ENCODE measurements at regions not wholly inside any gene's neighbourhood (a gene's known extent, or its start where the extent isn't known, plus 50 kb on each side); places are given as distances from the start of the nearest gene placed in this dataset.
"Not testable (repeated sequence)": the region's sequence is repeated elsewhere in the genome, so short reads cannot be mapped to it uniquely, and the experiment has no call there.

DNA sequence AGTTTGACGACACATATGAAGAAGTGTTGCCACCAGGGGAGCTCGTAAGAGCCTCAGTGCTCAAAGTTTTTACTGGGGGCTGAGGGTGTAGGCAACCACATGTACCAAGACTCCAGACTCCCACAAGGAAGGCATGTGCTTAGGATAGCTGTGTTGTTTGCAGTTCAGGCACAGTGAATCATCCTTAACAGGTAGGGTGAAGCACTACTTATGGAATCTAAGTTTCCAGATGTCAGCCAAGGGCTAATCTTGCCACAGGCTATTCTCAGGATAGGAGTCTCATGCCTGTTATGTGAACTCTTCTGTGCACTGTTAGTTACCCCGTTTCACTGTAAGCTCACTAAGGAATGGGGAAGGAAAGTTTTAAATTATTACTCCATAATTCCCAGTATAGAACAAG is 202.6 kb downstream of the TMA16 start:
- no peak for DNase-seq

DNA sequence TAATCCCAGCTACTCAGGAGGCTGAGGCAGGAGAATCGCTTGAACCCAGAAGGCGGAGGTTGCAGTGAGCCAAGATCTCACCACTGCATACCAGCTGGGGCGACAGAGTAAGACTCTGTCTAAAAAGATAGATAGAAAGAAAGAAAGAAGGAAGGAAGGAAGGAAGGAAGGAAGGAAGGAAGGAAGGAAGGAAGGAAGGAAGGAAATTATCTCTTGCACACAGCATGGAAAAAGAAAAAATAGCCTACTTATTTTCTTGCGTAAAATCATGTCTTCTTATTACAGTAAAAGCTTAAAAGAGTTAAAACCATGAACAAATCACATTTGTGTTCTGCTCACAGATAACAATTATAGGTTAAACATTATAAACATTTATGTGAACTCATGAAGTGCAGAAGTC is 205.9 kb downstream of the TMA16 start:
- not testable (repeated sequence) for DNase-seq

- DNase-seq: no peak
Observed at GRCh38 chr4:163701916-163702315, 207.4 kb downstream of the TMA16 start.

- no peak for DNase-seq
Observed at GRCh38 chr4:163702736-163703135, 208.2 kb downstream of the TMA16 start.

- DNase-seq: no peak
Observed at GRCh38 chr4:163703251-163703650, 208.8 kb downstream of the TMA16 start.

DNA sequence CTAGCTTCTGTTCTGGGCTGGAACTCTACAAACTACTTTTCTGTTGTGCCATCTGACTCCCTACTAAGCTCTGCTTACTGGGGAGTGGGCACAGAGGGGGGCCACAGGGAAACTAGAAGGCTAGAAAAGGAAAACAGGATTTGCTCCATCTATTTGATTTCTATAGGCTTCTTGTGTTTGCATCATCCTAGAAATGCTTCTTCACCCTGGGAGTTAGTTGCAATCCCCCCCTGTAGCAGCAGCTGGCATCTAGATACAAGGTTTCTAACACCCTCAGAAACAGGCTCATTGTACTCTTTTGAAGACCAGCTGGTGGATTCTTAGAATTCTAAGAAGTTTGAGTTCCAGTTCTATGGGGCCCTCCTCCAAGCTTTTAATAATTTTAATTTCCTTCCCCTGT is 213.4 kb downstream of the TMA16 start:
- no peak for DNase-seq

GRCh38 chr4:163709601-163710000 is 215.1 kb downstream of the TMA16 start:
- DNase-seq: no peak

DNA sequence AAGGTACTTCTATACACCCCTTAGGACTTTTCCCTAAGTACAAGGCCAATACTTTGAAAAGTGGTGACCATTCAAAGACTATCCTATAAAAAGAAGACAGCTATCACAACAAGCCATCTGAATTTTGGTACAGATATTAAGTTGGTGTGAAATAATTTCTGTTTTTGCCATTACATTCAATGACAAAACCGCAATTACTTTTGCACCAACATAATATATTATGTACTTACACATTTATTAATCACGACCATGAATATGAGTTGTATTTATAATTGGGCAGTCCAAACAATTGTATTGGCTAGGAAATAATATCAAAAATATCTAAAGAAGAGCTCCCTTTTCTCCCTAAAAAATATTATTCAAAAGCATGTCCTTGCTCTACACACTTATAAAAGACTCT is 215.7 kb downstream of the TMA16 start:
- DNase-seq: no peak

- DNase-seq: not testable (repeated sequence)
Observed at GRCh38 chr4:163724495-163724894, 230.0 kb downstream of the TMA16 start.

- no peak for DNase-seq
Observed at GRCh38 chr4:163726641-163727040, 232.2 kb downstream of the TMA16 start.

GRCh38 chr4:163731071-163731470 is 236.6 kb downstream of the TMA16 start:
- DNase-seq: no peak

- no peak for DNase-seq
Observed at GRCh38 chr4:163732473-163732872, 238.0 kb downstream of the TMA16 start.

DNA sequence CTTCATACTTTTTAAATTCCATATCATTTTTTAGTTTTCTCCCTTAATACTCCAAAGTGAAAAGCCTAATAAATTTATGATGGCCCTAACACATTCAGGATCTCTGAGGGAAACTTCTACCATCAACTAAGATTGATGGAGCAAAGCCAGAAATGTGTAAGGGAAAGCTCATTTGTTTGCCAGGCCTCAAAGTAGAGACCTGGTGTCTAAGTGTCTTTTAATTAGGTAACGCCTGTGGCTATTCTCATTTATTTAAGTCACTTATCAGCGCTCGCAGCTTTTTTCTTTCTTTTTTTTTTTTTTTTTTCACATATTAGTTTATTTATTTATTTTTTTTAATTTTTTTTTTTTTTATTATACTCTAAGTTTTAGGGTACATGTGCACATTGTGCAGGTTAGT is 242.4 kb downstream of the TMA16 start:
- no peak for DNase-seq

DNA sequence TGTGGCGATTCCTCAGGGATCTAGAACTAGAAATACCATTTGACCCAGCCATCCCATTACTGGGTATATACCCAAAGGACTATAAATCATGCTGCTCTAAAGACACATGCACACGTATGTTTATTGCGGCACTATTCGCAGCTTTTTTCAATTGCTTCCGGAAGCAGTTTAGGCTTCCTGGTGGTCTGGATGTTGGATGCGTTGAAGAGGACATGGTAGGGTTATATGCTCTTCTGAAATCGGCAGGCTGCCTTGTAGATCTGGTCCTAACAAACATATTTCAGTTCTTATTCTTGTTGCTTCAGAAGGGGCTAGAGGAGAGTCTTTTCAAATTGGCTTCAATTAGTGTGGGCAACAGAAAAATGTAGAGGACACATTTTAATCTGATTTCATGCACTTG is 243.4 kb downstream of the TMA16 start:
- not testable (repeated sequence) for DNase-seq

DNA sequence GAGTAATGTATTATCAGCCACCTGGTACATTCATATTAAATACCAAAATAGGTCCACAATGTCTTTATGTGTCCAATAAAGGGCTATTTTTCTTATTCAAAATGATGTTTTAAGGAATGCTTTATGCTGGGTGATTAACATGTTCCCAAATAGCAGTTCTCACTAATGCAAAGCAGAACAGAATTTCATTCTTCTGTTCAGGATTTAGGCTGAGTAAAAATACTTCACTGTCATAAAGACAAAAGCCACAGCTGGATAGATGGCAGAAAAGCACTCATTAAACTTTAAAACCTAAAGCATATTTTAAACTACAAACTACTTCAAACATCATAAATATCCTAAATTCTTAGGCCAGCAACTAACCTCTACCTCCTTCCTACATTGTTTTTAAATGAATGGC is 244.0 kb downstream of the TMA16 start:
- DNase-seq: no peak

- no peak for DNase-seq
Observed at GRCh38 chr4:163744861-163745260, 250.4 kb downstream of the TMA16 start.

- no peak for DNase-seq
Observed at GRCh38 chr4:163747293-163747692, 252.8 kb downstream of the TMA16 start.

DNA sequence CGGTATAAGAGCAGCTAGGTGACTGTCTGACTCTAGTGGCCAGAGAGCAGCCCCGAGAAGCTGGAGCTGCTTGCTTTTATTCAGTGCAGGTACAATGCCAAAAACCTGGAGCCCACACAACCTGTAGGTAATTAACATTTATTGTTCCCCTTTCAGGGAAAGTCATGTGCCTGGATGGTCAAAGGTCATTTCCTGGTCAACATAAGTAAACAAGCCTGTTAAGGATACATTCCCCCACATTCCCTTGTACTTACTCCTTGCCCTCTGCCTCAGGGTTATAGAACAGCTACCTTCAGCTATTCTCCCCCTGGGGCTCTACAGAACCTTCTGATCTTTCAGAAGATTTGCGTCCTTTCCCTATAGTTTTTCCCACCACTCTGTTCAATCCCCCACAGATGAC is 253.4 kb downstream of the TMA16 start:
- no peak for DNase-seq

DNA sequence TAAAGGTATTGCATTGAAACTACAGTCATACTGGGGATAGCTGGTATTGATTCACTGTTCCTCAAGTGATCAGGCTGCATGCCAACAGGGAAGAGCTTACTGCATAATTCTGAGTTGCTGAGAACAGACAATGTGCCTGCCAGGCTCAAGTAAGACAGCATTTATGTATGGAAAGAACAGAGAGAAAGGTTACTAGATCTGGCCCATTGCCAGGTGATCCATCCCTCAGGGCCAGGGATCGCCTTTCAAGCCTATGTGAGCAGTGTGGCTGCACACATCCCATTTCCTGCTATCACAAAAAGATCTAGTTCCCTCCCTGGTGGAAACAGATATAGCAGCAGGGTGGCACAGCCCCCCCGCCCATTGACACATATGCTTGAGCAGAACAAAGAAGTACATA is 254.0 kb downstream of the TMA16 start:
- no peak for DNase-seq

DNA sequence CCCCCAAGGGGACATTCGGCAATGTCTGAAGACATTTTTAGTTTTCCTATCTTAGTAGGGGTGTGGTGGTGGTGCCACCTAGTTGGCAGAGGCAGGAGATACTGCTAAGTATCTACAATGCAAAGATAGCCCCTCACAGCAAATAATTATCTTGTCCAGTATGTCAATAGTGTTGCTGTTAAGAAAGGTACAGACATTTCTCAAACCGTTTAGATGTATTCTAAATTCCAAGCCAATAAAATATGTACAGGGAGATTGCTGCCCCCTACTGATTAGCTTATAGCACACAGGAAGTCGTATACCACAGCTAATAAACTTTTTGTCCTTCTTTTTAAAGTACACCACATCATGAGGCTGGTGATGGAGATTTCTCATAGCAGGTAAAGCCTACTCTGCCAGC is 260.5 kb downstream of the TMA16 start:
- no peak for DNase-seq

DNA sequence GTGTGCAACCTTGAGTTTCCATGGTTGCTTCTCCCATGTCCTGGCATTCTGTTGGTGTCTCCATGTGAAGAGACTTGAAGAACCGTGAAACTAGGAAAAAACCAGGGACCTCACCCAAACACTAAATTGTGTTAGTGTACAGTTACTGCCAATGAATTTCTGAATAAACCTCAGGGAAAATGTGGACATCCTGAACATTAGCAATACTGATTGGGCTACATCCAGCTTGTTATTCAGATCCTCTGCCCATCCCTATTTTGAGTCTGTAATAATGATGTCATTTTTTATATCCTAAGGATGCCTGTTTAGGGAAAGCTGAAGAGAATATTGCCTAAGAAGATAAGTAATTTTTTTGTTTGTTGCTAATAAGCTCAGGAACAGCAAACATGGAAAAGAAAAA is 262.7 kb downstream of the TMA16 start:
- no peak for DNase-seq

DNA sequence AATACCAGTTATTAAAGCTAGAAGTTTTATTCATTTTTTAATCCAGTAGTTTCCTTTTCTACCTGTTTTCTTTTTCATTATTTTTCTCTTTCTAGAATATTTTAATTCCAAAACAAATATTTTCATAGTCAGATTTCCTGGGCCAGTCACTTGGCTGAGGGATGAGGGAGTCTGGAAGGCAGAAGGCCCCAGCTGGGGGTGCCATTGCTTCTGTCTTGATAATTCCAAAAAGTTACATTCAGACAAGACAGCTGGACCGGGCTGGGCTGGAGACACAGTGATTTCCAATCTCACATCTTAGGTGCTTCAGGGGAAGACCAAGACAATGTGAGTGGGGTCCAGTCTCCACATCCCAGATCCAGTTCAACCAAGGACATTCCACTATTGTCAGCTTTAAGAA is 263.5 kb downstream of the TMA16 start:
- DNase-seq: no peak

- DNase-seq: no peak
Observed at GRCh38 chr4:163762741-163763140, 268.3 kb downstream of the TMA16 start.

DNA sequence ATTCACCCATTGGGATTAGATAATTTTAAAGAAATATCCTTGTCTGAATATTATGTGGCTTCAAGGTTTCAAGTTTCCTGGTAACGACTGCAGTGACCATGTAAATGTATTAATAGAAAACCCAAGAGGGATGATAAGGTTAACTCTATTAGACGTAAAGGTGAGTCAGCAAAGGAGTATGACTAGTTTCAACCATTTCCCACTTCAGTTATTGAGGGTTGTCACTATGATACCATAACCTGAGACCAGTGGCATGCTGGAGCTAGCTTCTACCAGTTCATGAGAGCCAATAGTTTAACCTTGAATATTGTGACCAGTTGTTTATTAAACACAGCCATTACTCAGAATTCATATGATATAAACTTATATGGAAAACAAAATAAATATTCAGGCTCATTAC is 270.1 kb downstream of the TMA16 start:
- no peak for DNase-seq

DNA sequence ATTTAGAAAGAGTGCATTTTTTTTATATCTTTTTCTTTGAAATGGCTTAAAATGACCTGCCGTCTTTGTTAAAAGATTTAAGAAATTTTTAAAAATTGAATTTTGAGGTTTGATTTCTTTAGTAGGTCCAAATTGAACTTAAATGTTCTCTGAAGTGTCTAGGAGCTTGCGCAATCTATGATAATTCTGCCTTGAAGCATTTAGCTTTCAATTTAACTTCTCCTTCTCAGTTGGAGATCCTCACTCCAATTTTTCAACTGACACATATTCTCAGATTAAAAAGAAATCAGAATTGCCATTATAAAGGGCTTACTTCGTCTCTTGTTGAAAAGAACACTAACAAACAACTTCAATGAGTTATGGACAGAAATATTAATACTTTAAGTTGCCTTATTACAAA is 273.5 kb downstream of the TMA16 start:
- no peak for DNase-seq

- no peak for DNase-seq
Observed at GRCh38 chr4:163772238-163772637, 277.7 kb downstream of the TMA16 start.

Measured in right forelimb (tissue), 1 donor.